ENCODE measurements at regions not wholly inside any gene's neighbourhood (a gene's known extent, or its start where the extent isn't known, plus 50 kb on each side); places are given as distances from the start of the nearest gene placed in this dataset.
A peak's percentile ranks its signal among the peaks of the same experiment; 100 is the strongest.

DNA sequence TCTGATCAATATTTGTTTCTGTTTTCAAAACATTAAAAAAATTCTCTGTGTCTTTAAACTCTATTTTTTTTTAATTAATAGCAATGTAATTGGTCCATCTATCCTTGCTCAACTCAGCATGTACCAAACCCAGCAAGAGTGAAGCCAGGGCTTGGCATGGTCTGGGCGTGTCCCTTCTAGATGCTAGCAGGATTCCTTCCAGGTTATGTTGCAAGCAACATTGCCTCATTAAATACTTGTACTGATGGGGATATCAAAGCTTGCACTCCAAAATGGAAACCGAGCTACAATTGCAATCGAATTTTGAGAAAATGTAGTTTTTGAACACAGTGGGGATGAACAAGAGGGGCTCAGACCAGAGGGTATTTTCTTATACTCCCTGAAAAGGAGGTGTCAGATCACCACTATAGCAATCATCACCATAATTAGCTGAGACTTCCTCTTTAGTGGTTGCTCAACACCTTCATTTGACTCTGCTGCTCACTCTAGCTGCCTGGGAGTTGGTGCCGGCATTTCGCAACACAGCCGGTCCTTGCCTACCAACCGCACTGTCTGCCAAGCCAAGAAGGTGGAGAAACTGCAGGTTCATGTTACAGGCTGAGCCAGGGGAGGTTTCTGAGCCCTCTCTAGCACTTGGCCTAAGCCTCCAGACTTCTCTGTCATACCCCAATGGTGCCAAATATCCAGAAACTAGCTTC is 67.8 kb upstream of the RALGAPA2 start:
- peak; percentile 43 for DNase-seq
- Histone ChIP-seq H3K4me3 (no peak overlapping the region), H3K27me3 (no peaks in the 10 kb centered on the region), H3K9me3 (no peaks in the 10 kb centered on the region), H3K36me3 (no peaks in the 10 kb centered on the region)

DNA sequence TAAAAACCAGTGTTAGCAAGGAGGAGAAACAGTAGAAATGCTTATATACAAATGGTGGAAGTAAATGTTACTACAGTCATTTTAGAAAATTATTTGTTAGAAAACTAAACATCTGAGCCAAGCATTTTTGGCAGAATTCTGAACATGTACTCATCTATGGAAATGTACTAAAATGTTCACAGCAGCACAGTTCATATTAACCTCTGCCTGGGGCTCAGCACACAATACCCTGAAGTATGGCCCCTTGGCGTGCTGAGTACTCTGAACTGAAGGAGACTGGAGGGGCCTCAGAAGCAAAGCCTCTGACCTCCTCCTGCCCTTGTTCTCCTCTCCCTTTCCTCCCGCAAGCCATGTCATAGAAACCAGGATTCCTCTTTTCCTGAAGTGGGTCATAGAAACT is 66.2 kb upstream of the RALGAPA2 start:
- DNase-seq, result no peak
- no peaks in the 10 kb centered on the region for H3K9me3 ChIP-seq
- H3K4me3 ChIP-seq, result no peak overlapping the region

DNA sequence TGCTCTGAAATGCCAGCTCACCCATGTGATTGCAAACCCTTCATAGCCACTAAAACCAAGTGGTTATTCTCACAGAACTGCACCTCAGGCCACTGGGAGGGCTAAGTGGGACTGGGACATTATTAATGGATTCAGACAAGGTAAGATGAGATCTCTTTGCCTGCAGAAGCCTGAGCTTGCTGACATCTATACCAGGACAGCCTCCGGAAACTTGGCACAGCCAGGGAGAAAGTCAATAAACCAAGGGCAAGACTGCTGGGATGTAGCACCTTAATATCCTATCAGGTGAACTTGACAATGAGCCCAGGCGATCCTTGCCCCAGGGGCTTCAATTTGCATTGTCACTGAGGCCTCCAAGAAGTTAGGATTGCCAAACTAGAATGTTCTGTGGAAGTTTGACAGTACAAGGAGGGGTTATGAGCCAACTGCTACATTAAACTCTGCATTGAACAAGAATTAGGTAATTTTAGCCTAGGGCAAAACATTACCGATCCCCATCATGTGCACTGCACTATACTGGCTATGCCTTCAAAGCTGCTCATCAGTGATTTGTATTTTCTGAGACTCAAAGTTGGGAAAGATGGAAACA is 60.1 kb upstream of the RALGAPA2 start:
- no peak for DNase-seq
- Histone ChIP-seq H3K36me3 (no peaks in the 10 kb centered on the region), H3K4me3 (no peak overlapping the region), H3K9me3 (no peaks in the 10 kb centered on the region), H3K27me3 (no peaks in the 10 kb centered on the region)

More for the DNA sequence above, 66.2 kb upstream of the RALGAPA2 start:
- H3K27me3 ChIP-seq, result no peaks in the 10 kb centered on the region
- H3K36me3 ChIP-seq, result no peaks in the 10 kb centered on the region

DNA sequence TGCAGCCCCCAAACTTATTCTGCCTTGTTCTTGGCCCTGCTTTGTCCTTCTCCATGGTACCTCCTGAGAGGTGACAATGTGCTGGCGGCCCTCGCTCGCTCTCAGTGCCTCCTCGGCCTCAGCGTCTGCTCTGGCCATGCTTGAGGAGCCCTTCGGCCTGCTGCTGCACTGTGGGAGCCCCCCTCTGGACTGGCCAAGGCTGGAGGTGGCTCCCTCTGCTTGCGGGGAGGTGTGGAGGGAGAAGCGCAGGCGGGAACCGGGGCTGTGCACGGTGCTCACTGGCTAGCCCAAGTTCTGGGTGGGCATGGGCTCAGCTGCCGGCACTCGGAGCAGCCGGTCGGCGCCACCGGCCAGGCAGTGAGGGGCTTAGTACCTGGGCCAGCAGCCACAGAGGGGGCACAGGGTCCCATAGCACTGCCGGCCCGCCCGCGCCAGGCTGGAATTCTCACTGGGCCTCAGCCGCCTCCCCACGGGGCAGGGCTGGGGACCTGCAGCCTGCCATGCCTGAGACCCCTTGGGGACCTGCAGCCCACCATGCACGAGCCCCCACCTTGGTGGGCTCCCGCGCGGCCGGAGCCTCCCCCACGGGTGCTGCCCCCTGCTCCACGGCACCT is 55.9 kb upstream of the RALGAPA2 start:
- DNase-seq, result no peak
- Histone ChIP-seq H3K4me3 (no peak overlapping the region), H3K27me3 (no peaks in the 10 kb centered on the region), H3K36me3 (no peaks in the 10 kb centered on the region), H3K9me3 (no peaks in the 10 kb centered on the region)

DNA sequence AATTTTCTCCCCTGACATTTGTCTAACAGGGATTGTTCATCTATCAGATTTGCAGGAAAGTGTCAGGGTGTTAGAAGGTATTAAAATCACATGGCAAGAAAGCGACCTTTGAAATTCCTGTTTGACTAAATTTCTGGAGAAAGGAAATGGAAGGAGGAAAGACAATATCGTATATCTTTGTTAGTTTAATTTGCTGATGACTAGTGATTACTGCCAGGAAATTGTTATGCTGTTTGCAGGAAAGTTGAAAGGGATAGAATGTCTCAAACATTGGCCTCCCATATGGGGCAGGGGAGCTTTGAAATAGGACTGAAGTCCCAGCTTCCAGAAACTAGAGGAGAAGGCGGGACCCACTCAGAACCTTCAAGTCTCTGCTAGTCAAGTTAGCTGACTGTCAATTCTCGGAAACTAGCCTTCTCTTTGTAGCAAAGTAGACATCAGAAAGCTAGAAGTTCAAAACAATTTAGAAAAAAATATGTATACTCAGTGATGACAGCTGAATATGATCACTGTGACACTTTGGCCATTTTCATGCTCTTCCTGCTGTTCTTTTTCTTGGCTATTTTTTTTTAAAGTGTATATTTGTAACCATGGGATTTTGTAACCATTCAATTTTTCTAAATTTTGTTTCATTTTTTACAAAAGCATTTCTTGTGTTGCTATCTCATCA is 53.4 kb upstream of the RALGAPA2 start:
- no peaks in the 10 kb centered on the region for H3K27me3 ChIP-seq
- no peaks in the 10 kb centered on the region for H3K9me3 ChIP-seq
- no peaks in the 10 kb centered on the region for H3K36me3 ChIP-seq
- H3K4me3 ChIP-seq, result no peak overlapping the region
- DNase-seq, result no peak

DNA sequence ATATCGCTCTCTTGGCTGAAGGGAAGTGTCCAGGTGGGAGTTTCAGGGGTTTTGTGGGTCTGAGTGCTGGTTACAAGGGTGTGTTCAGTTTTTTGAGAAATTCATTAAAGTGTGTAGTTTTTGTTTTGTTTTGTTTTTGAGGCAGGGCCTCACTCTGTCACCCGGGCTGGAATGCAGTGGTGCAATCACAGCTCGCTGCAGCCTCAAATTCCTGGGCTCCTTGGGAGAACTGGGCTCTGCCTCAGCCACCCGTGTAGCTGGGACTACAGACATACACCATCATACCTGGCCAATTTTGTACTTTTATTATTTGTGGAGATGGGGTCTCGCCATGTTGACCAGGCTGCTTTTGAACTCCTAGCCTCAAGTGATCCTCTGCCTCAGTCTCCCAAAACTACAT is 51.2 kb upstream of the RALGAPA2 start:
- no peak overlapping the region for H3K4me3 ChIP-seq
- no peaks in the 10 kb centered on the region for H3K27me3 ChIP-seq
- no peak for DNase-seq
- no peaks in the 10 kb centered on the region for H3K9me3 ChIP-seq
- no peaks in the 10 kb centered on the region for H3K36me3 ChIP-seq

Data from MG63 (cell line).